Mammary epithelial cell (primary cell): ENCODE measurements at regions not wholly inside any gene's neighbourhood (a gene's known extent, or its start where the extent isn't known, plus 50 kb on each side); places are given as distances from the start of the nearest gene placed in this dataset.

Experiments used
- CTCF ChIP-seq, 2 donors: IDR thresholded peaks in 1 of 2; conservative IDR thresholded peaks in 1 of 2; 2 replicates each; pipeline ENCODE4 v1.5.1; 2011 to 2012; ENCODE audit warnings: inconsistent platforms in 2 of 2, low read length in 2 of 2, mild to moderate bottlenecking in 2 of 2, control low read depth in 1 of 2, low read depth in 1 of 2; ENCODE audit not compliant: insufficient read depth in 1 of 2; ENCODE audit errors: extremely low read depth in 1 of 2
- EZH2 ChIP-seq: IDR thresholded peaks from 2 replicates; pipeline ENCODE4 v1.6.1; 2012; ENCODE audit warnings: low read length, inconsistent platforms, borderline replicate concordance

DNA sequence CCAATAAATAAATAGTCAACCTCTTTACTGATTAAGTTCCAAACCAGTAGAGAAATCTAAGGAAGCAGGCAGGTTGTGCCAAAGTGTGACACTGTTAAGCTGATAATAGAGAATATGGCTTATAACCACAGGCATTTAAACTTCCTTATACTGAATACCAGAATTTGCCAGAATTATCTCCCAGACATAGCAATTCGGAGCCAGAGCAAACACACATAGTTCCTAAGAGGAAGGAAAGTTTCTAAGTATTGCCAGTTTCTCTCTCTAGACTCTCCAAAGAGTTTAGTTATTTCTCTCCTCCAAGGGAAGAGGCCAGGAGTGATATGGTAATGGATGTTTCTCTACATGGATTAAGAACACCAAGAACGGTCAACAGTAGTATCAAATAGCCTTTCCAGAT is 191.7 kb upstream of the CPEB2 start:
- no peak for TF ChIP-seq CTCF (conservative IDR thresholded peaks at IDR 0.05 in 1 of 2, IDR thresholded peaks at IDR 0.05 in 1 of 2; ENCODE audit: extremely low read depth in 1 of 2, insufficient read depth in 1 of 2, low read depth in 1 of 2, low read length in 2 of 2)
- no peak for TF ChIP-seq EZH2
